ENCODE measurements at regions not wholly inside any gene's neighbourhood (a gene's known extent, or its start where the extent isn't known, plus 50 kb on each side); places are given as distances from the start of the nearest gene placed in this dataset.

DNA sequence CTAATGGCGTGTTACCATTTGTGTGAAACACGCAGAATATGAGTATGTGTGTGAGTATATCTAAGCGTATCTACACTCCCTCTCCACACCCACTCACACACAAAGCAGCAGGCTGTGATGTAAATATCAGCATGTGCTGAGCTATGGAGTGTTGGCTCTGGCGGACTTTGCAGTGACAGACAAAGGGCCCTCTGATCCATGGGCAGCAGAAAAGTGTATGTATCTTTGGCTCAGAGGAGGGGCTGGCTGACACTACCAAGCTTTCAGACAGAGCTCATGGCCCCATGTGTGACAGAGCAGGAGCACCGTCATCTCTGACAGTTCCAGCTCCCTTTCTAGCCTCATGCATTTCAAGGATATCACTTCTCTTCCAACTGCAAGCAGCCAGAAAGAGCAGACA is 57.2 kb upstream of the ASB18 start:
- TF ChIP-seq YY1 (IDR thresholded peaks at IDR 0.05; ENCODE audit: extremely low read depth, insufficient replicate concordance, low read depth, low read length) (no peak), CTCF (IDR thresholded peaks at IDR 0.05 in 2 of 3, conservative IDR thresholded peaks at IDR 0.05 in 1 of 3; ENCODE audit: borderline replicate concordance in 1 of 3, insufficient read depth in 1 of 3, low read depth in 2 of 3, low read length in 2 of 3) (no peak), MAX (IDR thresholded peaks at IDR 0.05) (no peak), ZNF274 (IDR thresholded peaks at IDR 0.05; ENCODE audit: low read depth, low read length) (no peak), CEBPB (IDR thresholded peaks at IDR 0.05; ENCODE audit: low read depth) (no peak), ZFX (IDR thresholded peaks at IDR 0.05) (no peak), ELF1 (IDR thresholded peaks at IDR 0.05; ENCODE audit: borderline replicate concordance, low read depth) (no peak), SRF (IDR thresholded peaks at IDR 0.05; ENCODE audit: low read depth) (no peak), POLR2AphosphoS5 (IDR thresholded peaks at IDR 0.05; ENCODE audit: low read depth, low read length) (no peak)
